ENCODE measurements at regions not wholly inside any gene's neighbourhood (a gene's known extent, or its start where the extent isn't known, plus 50 kb on each side); places are given as distances from the start of the nearest gene placed in this dataset.

DNA sequence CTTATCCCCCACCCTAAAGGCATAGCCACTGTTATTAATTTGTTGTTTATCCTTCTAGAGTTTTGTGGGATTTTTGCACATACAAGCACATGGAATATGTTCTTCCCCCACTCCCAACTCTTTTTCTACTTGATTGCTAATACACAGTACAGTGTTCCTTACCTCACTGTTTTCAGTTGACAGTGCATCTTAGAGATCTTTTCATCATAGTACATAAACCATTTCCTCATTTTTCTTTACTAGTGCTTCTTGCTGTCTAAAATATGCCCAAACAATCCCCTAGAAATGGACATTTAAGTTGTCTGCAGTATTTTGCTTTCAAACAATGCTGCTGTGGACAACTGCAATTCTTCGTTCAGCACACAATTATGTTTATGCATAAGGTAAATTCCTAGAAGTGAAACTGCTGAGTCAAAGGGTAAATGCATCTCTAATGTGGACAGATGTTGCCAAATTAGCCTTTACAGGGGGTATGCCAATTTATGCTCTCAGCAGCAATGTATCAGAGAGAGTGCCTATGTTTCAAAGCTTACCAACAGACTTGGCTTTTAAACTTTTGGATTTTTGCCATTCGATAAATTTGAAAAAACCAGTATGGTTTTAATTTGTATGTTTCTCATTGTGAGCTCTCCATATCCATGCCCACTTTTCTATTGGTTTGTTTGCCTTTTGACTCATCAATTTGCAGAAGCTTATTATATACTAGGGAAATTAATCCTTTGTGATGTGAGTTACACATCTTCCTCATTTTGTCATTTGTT lies 132.6 kb downstream of the MRPS6 start:
- no peak for ATAC-seq (ENCODE audit: low FRiP score)
- TF ChIP-seq, protein P1, sequence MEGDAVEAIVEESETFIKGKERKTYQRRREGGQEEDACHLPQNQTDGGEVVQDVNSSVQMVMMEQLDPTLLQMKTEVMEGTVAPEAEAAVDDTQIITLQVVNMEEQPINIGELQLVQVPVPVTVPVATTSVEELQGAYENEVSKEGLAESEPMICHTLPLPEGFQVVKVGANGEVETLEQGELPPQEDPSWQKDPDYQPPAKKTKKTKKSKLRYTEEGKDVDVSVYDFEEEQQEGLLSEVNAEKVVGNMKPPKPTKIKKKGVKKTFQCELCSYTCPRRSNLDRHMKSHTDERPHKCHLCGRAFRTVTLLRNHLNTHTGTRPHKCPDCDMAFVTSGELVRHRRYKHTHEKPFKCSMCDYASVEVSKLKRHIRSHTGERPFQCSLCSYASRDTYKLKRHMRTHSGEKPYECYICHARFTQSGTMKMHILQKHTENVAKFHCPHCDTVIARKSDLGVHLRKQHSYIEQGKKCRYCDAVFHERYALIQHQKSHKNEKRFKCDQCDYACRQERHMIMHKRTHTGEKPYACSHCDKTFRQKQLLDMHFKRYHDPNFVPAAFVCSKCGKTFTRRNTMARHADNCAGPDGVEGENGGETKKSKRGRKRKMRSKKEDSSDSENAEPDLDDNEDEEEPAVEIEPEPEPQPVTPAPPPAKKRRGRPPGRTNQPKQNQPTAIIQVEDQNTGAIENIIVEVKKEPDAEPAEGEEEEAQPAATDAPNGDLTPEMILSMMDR (IDR thresholded peaks at IDR 0.05) = no peak
- no peak for DNase-seq (ENCODE audit: low spot score)

DNA sequence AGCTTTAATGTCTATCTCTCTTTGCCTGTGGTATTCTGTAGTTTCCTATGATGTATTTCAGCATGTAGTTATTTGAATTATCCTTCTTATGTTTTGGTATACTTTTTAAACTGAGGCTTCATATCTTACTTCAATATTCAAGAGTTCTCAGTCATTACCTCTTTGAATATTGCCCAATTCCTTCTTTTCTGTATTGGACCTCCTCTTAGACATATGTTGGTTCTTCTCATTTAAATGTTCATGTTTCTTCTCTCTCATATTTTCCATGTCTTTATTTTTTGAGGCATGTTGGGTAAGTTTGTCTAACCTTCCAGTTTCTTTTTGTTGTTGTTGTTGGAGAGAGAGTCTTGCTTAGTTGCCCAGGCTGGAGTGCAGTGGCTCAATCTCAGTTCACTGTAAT lies 140.6 kb downstream of the MRPS6 start:
- TF ChIP-seq, protein P1 (IDR thresholded peaks at IDR 0.05) = no peak
- ATAC-seq (ENCODE audit: low FRiP score) (no peak), DNase-seq (ENCODE audit: low spot score) (no peak)

- ATAC-seq (ENCODE audit: low FRiP score) = no peak
Measured at GRCh38 chr21:34215501-34215900, 142.1 kb downstream of the MRPS6 start.

DNA sequence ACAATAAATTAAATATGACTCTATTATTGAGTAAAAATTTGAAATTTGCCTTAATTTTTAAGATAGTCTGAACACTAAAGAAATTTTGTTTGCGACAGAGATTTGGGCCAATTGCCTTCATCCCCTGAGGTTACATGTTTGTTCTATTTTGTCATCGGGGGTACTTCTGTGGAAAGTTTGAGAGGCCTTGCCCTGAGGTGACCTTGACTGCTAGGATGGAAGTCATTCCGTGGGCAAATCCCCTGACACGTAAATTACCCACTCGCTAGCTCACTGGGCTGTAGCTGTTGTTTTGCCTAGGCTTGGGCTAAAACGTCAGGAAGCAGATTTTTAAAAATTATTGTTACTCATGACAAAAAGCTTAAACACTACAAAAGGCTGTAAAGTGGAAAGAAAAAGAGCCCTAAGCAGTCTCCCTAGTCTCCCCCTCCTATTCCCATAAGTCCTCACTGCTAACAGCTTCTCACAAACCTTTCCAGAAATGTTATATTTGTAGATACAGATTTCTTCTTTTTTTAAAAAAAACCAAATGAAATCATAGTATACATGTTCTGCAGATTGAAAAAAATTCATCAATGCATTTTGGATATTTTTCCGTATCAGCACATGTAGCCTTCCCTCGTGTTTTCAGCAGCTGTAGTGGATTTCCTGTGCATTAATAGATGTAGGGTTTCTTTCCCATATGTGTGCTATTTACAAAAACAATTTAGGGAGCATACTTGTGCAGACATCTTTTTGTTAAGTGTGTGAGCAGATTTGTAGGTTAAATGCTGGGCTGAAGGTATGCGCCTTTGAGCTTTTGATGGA lies 142.7 kb downstream of the MRPS6 start:
- TF ChIP-seq, protein P1 (IDR thresholded peaks at IDR 0.05) = no peak
- ATAC-seq (ENCODE audit: low FRiP score) = no peak
- no peak for DNase-seq (ENCODE audit: low spot score)

More at GRCh38 chr21:34215501-34215900, 142.1 kb downstream of the MRPS6 start:
- DNase-seq (ENCODE audit: low spot score) = no peak
- TF ChIP-seq, protein P1 (IDR thresholded peaks at IDR 0.05) = no peak

DNA sequence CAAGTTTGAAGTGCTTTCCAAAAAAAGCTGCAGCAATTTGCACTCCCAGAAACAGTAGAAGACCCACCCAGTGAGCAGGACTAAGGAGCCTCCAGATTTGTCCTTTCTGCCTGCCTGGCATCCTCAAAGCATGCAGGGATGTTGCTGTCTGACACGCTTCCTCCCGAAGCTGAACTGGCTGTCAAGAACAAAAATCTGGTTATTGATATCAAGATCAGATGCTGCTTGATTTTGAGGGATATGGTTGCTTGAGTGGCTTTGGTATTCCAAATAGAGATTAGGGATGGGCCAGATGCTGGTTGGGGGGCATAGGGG lies 143.3 kb downstream of the MRPS6 start:
- TF ChIP-seq, protein P1 (IDR thresholded peaks at IDR 0.05) = no peak
- ATAC-seq (ENCODE audit: low FRiP score) (no peak), DNase-seq (ENCODE audit: low spot score) (no peak)

DNA sequence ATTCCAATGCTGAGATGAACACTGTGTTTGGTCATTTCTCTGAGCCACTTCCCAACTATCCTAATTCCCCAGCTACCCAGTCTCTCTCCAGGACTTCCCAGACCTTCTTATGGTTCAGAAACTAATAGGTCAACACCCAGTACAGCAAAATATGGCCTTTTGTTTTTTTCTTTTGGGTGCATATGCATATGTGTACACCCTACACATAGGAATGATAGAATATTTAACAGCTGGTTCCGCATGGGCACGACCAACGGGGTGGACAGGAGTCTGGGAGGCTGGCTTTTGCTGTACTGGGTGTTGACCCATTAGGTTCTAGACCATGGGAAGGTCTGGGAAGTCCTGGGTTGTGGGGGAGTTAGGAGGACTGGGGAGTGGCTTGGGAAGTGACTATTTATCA lies 143.9 kb downstream of the MRPS6 start:
- ATAC-seq (ENCODE audit: low FRiP score) (no peak), DNase-seq (ENCODE audit: low spot score) (no peak)
- TF ChIP-seq, protein P1 (IDR thresholded peaks at IDR 0.05) = no peak

All from omental fat pad (tissue), 3 donors.